ENCODE measurements at regions not wholly inside any gene's neighbourhood (a gene's known extent, or its start where the extent isn't known, plus 50 kb on each side); places are given as distances from the start of the nearest gene placed in this dataset.

DNA sequence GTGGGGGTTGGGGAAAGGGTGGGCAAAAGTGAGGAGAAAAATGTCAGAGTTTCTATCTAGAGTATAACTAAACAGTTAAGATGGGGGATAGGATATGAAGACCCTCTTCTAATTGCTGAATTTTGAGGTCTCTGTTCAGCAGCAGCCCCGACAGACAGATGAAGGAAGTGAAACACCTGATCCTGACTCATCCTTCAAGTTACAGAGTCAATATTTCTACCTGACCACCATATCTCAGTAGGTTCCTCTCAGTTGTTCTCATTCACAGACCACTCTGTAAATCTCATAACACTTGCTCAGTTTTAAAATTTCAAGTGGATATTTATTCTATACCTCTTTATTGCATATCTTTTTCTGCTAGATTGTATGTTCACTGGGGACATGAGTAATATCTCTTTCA lies 69.5 kb downstream of the CCDC54 start:
- Histone ChIP-seq H4K20me1 (replicated peaks in 1 of 2; ENCODE audit: control insufficient read depth in 1 of 2, insufficient read depth in 2 of 2, low read length in 2 of 2) (no peaks in the 10 kb centered on the region), H2AK5ac (ENCODE audit: low read depth, low read length) (no peak overlapping the region), H2BK120ac (replicated peaks; ENCODE audit: low read depth, low read length) (no peak overlapping the region), H3K4me1 (replicated peaks in 1 of 4; ENCODE audit: control insufficient read depth in 3 of 4, insufficient read depth in 4 of 4, low read length in 3 of 4) (peaks cover 0 to 2% (median 0%) of the 10 kb centered on the region in 4 experiments; a peak in 1 of 7 replicates), H3K9me3 (ENCODE audit: insufficient read depth in 2 of 2, low read depth in 1 of 2, low read length in 1 of 2) (no peaks in the 10 kb centered on the region), H4K8ac (ENCODE audit: extremely low read depth, insufficient read depth, low read length) (no peak overlapping the region), H2AFZ (ENCODE audit: low read length) (no peak overlapping the region), H4K5ac (ENCODE audit: insufficient read length, low read depth, low read length) (no peak overlapping the region), H3K23ac (ENCODE audit: insufficient read length) (no peak overlapping the region), H4K91ac (replicated peaks; ENCODE audit: insufficient read length, low read length) (no peak overlapping the region), H2BK12ac (ENCODE audit: low read depth, low read length) (no peak overlapping the region), H3K4ac (replicated peaks; ENCODE audit: insufficient read length, low read depth, low read length) (no peak overlapping the region), H3K27me3 (replicated peaks in 1 of 4; ENCODE audit: control insufficient read depth in 3 of 4, extremely low read depth in 1 of 4, insufficient read depth in 3 of 4, low read length in 3 of 4) (no peaks in the 10 kb centered on the region), H2BK20ac (ENCODE audit: low read length) (no peak overlapping the region), H3K4me3 (ENCODE audit: extremely low read depth in 1 of 4, insufficient read depth in 2 of 4, low read depth in 3 of 4, low read length in 4 of 4) (no peak overlapping the region), H3K36me3 (ENCODE audit: control insufficient read depth in 2 of 4, insufficient read depth in 4 of 4, low read length in 3 of 4) (no peaks in the 10 kb centered on the region), H3K27ac (ENCODE audit: low read depth, low read length) (no peak overlapping the region), H3K79me2 (ENCODE audit: control insufficient read depth in 1 of 2, insufficient read depth in 2 of 2, low read length in 2 of 2) (no peaks in the 10 kb centered on the region), H2BK5ac (ENCODE audit: low read depth, low read length) (no peak overlapping the region), H3K23me2 (ENCODE audit: low read depth, low read length) (no peaks in the 10 kb centered on the region), H3K4me2 (ENCODE audit: insufficient read depth in 1 of 2, low read depth in 2 of 2, low read length in 2 of 2) (no peak overlapping the region), H3K56ac (replicated peaks; ENCODE audit: insufficient read length, low read depth, low read length) (no peak overlapping the region), H2BK15ac (ENCODE audit: low read length) (no peak overlapping the region), H3K14ac (ENCODE audit: insufficient read length) (no peak overlapping the region), H3K18ac (ENCODE audit: extremely low read depth, low read length) (no peak overlapping the region), H3K9ac (replicated peaks in 1 of 4; ENCODE audit: extremely low read depth in 1 of 4, low read depth in 3 of 4, low read length in 3 of 4) (no peak overlapping the region), H3K79me1 (ENCODE audit: low read depth, low read length) (no peaks in the 10 kb centered on the region)
- DNase-seq (ENCODE audit: low read depth in 1 of 2, low spot score in 2 of 2) (no peak), FAIRE-seq (no peak)
- 83% methylated on average over 1 of the region's 1 CpG; no CpG with 5 or more reads in 1 of the 2 experiments for WGBS, 2 experiments (ENCODE audit: extremely low coverage in 1 of 2, insufficient coverage in 1 of 2, insufficient read length in 1 of 2, insufficient replicate concordance in 2 of 2, low coverage in 1 of 2, low lambda C conversion rate in 2 of 2, missing lambda C conversion rate in 1 of 2)
- TF ChIP-seq JUN (IDR thresholded peaks at IDR 0.05; ENCODE audit: low read depth, low read length) = no peak
- TF ChIP-seq, protein P1, sequence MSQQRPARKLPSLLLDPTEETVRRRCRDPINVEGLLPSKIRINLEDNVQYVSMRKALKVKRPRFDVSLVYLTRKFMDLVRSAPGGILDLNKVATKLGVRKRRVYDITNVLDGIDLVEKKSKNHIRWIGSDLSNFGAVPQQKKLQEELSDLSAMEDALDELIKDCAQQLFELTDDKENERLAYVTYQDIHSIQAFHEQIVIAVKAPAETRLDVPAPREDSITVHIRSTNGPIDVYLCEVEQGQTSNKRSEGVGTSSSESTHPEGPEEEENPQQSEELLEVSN (IDR thresholded peaks at IDR 0.05) = no peak
- TF ChIP-seq EP300 (IDR thresholded peaks at IDR 0.05; ENCODE audit: borderline replicate concordance in 1 of 2, low read depth in 2 of 2, low read length in 2 of 2) = no peak
- no peak for TF ChIP-seq KDM5A (IDR thresholded peaks at IDR 0.05; ENCODE audit: low read length)
- TF ChIP-seq CTBP2 (IDR thresholded peaks at IDR 0.05; ENCODE audit: borderline replicate concordance, insufficient read depth, insufficient read length, low read length) = no peak
- no peak for TF ChIP-seq PHF8 (conservative IDR thresholded peaks at IDR 0.05; ENCODE audit: low read depth, low read length)
- TF ChIP-seq BRCA1 (IDR thresholded peaks at IDR 0.05; ENCODE audit: low read depth, low read length) = no peak
- POLR2A ChIA-PET (ENCODE audit: partially characterized antibody) = no interaction called here
- CTCF ChIA-PET (ENCODE audit: partially characterized antibody) = no interaction called here

Data from H1 (cell line).